Osteocyte (in vitro differentiated cells): ENCODE measurements at regions not wholly inside any gene's neighbourhood (a gene's known extent, or its start where the extent isn't known, plus 50 kb on each side); places are given as distances from the start of the nearest gene placed in this dataset.

Source experiments
- DNase-seq: peaks from one replicate; pipeline ENCODE4 v3.0.0; 2021; ENCODE audit warnings: mixed read lengths; ENCODE audit not compliant: unreplicated experiment; ENCODE audit errors: extremely low spot score
- H3K27ac Mint-ChIP-seq: one replicate; pipeline ENCODE4 v1.8.0; 2021; ENCODE audit warnings: mild to moderate bottlenecking, mixed read lengths; ENCODE audit not compliant: unreplicated experiment
- H3K27me3 Mint-ChIP-seq: one replicate; pipeline ENCODE4 v1.8.0; 2021; ENCODE audit warnings: mixed read lengths; ENCODE audit not compliant: unreplicated experiment
- H3K36me3 Mint-ChIP-seq: one replicate; pipeline ENCODE4 v1.8.0; 2021; ENCODE audit warnings: mixed read lengths; ENCODE audit not compliant: unreplicated experiment
- H3K4me1 Mint-ChIP-seq: one replicate; pipeline ENCODE4 v1.8.0; 2021; ENCODE audit warnings: mixed read lengths; ENCODE audit not compliant: unreplicated experiment
- H3K4me3 Mint-ChIP-seq: one replicate; pipeline ENCODE4 v1.8.0; 2021; ENCODE audit warnings: mild to moderate bottlenecking, moderate library complexity, mixed read lengths; ENCODE audit not compliant: unreplicated experiment
- H3K9me3 Mint-ChIP-seq: one replicate; pipeline ENCODE4 v1.8.0; 2021; ENCODE audit warnings: mixed read lengths; ENCODE audit not compliant: unreplicated experiment
- TF ChIP-seq, protein P1 (sequence below): fragments of 200-600 bp; sonication (generic); IDR thresholded peaks from 2 replicates; pipeline ENCODE4 v1.5.0; 2021; ENCODE audit warnings: antibody characterized with exemption, mild to moderate bottlenecking, moderate library complexity

GRCh38 chr7:81430150-81430549 is 339.7 kb downstream of the HGF start:
- Mint-ChIP-seq H3K9me3 (no peaks in the 10 kb centered on the region), H3K4me1 (peaks cover 5% of the 10 kb centered on the region), H3K36me3 (peaks cover 2% of the 10 kb centered on the region), H3K27ac (no peak overlapping the region), H3K4me3 (no peak overlapping the region), H3K27me3 (peaks cover 7% of the 10 kb centered on the region)
- TF ChIP-seq, protein P1, sequence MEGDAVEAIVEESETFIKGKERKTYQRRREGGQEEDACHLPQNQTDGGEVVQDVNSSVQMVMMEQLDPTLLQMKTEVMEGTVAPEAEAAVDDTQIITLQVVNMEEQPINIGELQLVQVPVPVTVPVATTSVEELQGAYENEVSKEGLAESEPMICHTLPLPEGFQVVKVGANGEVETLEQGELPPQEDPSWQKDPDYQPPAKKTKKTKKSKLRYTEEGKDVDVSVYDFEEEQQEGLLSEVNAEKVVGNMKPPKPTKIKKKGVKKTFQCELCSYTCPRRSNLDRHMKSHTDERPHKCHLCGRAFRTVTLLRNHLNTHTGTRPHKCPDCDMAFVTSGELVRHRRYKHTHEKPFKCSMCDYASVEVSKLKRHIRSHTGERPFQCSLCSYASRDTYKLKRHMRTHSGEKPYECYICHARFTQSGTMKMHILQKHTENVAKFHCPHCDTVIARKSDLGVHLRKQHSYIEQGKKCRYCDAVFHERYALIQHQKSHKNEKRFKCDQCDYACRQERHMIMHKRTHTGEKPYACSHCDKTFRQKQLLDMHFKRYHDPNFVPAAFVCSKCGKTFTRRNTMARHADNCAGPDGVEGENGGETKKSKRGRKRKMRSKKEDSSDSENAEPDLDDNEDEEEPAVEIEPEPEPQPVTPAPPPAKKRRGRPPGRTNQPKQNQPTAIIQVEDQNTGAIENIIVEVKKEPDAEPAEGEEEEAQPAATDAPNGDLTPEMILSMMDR = peak; percentile 19
- no peak for DNase-seq

DNA sequence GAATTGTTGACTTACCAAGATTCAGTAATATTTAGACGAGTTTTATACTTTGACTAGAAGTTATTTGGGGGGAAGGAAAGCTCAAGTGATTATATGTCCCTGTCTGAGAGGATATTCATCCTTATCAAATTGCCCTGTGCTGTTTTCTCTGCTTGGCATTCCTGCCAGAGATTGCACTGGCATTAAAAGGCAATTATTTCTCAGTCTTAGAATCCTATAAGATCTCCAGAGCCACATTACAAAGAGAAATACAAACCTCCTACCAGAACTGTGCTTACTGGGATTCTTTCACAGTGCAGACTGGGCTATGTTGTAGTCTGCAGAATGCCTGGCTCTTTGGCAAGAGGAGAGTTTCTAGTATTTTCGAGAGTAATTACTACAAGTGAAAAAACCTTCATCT is 342.4 kb downstream of the HGF start:
- peaks cover 3% of the 10 kb centered on the region for H3K36me3 Mint-ChIP-seq
- H3K27me3 Mint-ChIP-seq = peaks cover 7% of the 10 kb centered on the region
- H3K4me1 Mint-ChIP-seq = no peaks in the 10 kb centered on the region
- no peak overlapping the region for H3K4me3 Mint-ChIP-seq
- no peaks in the 10 kb centered on the region for H3K9me3 Mint-ChIP-seq
- TF ChIP-seq, protein P1 = no peak
- no peak for DNase-seq
- H3K27ac Mint-ChIP-seq = no peak overlapping the region

GRCh38 chr7:81420526-81421226 is 349.2 kb downstream of the HGF start:
- no peaks in the 10 kb centered on the region for H3K4me1 Mint-ChIP-seq
- H3K27ac Mint-ChIP-seq = no peak overlapping the region
- H3K4me3 Mint-ChIP-seq = no peak overlapping the region
- peaks cover 3% of the 10 kb centered on the region for H3K36me3 Mint-ChIP-seq
- no peaks in the 10 kb centered on the region for H3K9me3 Mint-ChIP-seq
- peaks cover 4% of the 10 kb centered on the region for H3K27me3 Mint-ChIP-seq
- TF ChIP-seq, protein P1 = no peak
- no peak for DNase-seq

GRCh38 chr7:81419731-81420130 is 350.1 kb downstream of the HGF start:
- DNase-seq = no peak
- Mint-ChIP-seq H3K27me3 (no peaks in the 10 kb centered on the region), H3K36me3 (no peaks in the 10 kb centered on the region), H3K9me3 (peaks cover 6% of the 10 kb centered on the region), H3K4me1 (no peaks in the 10 kb centered on the region), H3K4me3 (no peak overlapping the region), H3K27ac (no peak overlapping the region)
- TF ChIP-seq, protein P1 = no peak

DNA sequence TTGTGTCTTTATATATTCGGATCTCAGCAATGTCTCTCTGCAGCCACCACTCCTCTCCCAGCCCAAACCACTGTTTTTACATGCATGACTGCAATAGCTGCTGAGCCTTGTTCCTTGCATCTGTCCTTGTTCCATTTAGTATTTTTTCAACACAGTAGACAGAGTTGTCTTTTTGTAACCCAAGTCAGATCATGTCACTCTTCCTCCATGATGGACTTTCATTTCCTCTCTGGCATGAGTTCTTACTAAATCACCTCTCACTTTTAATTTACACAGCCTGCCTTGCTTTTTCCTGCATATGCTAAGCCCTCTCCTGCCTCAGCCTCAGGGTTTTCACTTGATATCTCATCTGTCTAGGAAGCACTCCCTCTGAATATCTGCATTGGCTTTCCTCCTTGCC is 353.2 kb downstream of the HGF start:
- Mint-ChIP-seq H3K27ac (no peak overlapping the region), H3K4me1 (no peaks in the 10 kb centered on the region), H3K4me3 (no peak overlapping the region), H3K9me3 (peaks cover 12% of the 10 kb centered on the region), H3K27me3 (no peaks in the 10 kb centered on the region), H3K36me3 (no peaks in the 10 kb centered on the region)
- DNase-seq = no peak
- TF ChIP-seq, protein P1 = no peak
